Parathyroid adenoma (tissue), 2 donors: ENCODE measurements at regions not wholly inside any gene's neighbourhood (a gene's known extent, or its start where the extent isn't known, plus 50 kb on each side); places are given as distances from the start of the nearest gene placed in this dataset.

Experiments used
- H2AFZ ChIP-seq: fragments of 300-600 bp; sonication (generic); one replicate; pipeline ENCODE4 v1.7.0; 2017; ENCODE audit warnings: antibody characterized with exemption, mild to moderate bottlenecking
- H3K27ac ChIP-seq: fragments of 300-600 bp; sonication (generic); one replicate; pipeline ENCODE4 v1.7.0; 2017
- H3K27me3 ChIP-seq: fragments of 300-600 bp; sonication (generic); one replicate; pipeline ENCODE4 v1.7.0; 2017; ENCODE audit warnings: low read length; ENCODE audit not compliant: control insufficient read depth, insufficient read depth
- H3K36me3 ChIP-seq: fragments of 300-600 bp; sonication (generic); one replicate; pipeline ENCODE4 v1.7.0; 2017; ENCODE audit warnings: low read length; ENCODE audit not compliant: control insufficient read depth, insufficient read depth
- H3K4me1 ChIP-seq: fragments of 300-600 bp; sonication (generic); one replicate; pipeline ENCODE4 v1.7.0; 2017; ENCODE audit warnings: control low read depth
- H3K4me2 ChIP-seq: fragments of 300-600 bp; sonication (generic); one replicate; pipeline ENCODE4 v1.7.0; 2017; ENCODE audit warnings: low read length
- H3K4me3 ChIP-seq: fragments of 300-600 bp; sonication (generic); one replicate; pipeline ENCODE4 v1.7.0; 2017; ENCODE audit warnings: low read depth, low read length
- H3K79me2 ChIP-seq: fragments of 300-600 bp; sonication (generic); one replicate; pipeline ENCODE4 v1.7.0; 2017; ENCODE audit warnings: control low read depth
- H3K9ac ChIP-seq: fragments of 300-600 bp; sonication (generic); one replicate; pipeline ENCODE4 v1.7.0; 2017; ENCODE audit warnings: mild to moderate bottlenecking
- H3K9me3 ChIP-seq: fragments of 300-600 bp; sonication (generic); one replicate; pipeline ENCODE4 v1.7.0; 2017; ENCODE audit warnings: low read length; ENCODE audit not compliant: control insufficient read depth
- CTCF ChIP-seq: fragments of 300-600 bp; sonication (generic); IDR thresholded peaks from one replicate; pipeline ENCODE4 v1.7.0; 2017; ENCODE audit warnings: antibody characterized with exemption, mild to moderate bottlenecking
- donor health status: primary hyperparathyroidism.

- H3K9me3 ChIP-seq = no peaks in the 10 kb centered on the region
- TF ChIP-seq CTCF = no peak
These were observed 213.1 kb downstream of the UBE2E3 start for GRCh38 chr2:181193550-181193949.

GRCh38 chr2:181196401-181196800 is 216.0 kb downstream of the UBE2E3 start:
- Histone ChIP-seq H3K4me1 (no peaks in the 10 kb centered on the region), H3K4me2 (no peak overlapping the region), H3K36me3 (no peaks in the 10 kb centered on the region), H3K9ac (no peak overlapping the region), H3K79me2 (no peaks in the 10 kb centered on the region), H3K9me3 (no peaks in the 10 kb centered on the region), H3K27ac (no peak overlapping the region), H3K27me3 (no peaks in the 10 kb centered on the region), H3K4me3 (no peak overlapping the region), H2AFZ (no peak overlapping the region)
- no peak for TF ChIP-seq CTCF

More at GRCh38 chr2:181193550-181193949, 213.1 kb downstream of the UBE2E3 start:
- Histone ChIP-seq H3K4me3 (no peak overlapping the region), H3K27ac (no peak overlapping the region), H3K4me2 (no peak overlapping the region), H3K79me2 (no peaks in the 10 kb centered on the region), H3K27me3 (no peaks in the 10 kb centered on the region), H2AFZ (no peak overlapping the region), H3K9ac (no peak overlapping the region), H3K36me3 (no peaks in the 10 kb centered on the region), H3K4me1 (no peaks in the 10 kb centered on the region)

- Histone ChIP-seq H3K27me3 (no peaks in the 10 kb centered on the region), H3K36me3 (no peaks in the 10 kb centered on the region), H3K4me2 (no peak overlapping the region), H3K27ac (no peak overlapping the region), H3K4me1 (no peaks in the 10 kb centered on the region), H3K79me2 (no peaks in the 10 kb centered on the region), H3K9ac (no peak overlapping the region), H3K4me3 (no peak overlapping the region), H3K9me3 (no peaks in the 10 kb centered on the region), H2AFZ (no peak overlapping the region)
- TF ChIP-seq CTCF = no peak
These were observed 216.8 kb downstream of the UBE2E3 start for GRCh38 chr2:181197140-181197760.

GRCh38 chr2:181198183-181198864 is 217.9 kb downstream of the UBE2E3 start:
- H3K27ac ChIP-seq = no peak overlapping the region
- no peak for TF ChIP-seq CTCF
- no peaks in the 10 kb centered on the region for H3K4me1 ChIP-seq
- no peak overlapping the region for H2AFZ ChIP-seq
- no peaks in the 10 kb centered on the region for H3K9me3 ChIP-seq
- no peak overlapping the region for H3K4me2 ChIP-seq
- no peak overlapping the region for H3K9ac ChIP-seq
- no peak overlapping the region for H3K4me3 ChIP-seq
- H3K27me3 ChIP-seq = no peaks in the 10 kb centered on the region
- no peaks in the 10 kb centered on the region for H3K36me3 ChIP-seq
- no peaks in the 10 kb centered on the region for H3K79me2 ChIP-seq

GRCh38 chr2:181203412-181203811 is 223.0 kb downstream of the UBE2E3 start:
- H3K4me1 ChIP-seq = no peaks in the 10 kb centered on the region
- no peak overlapping the region for H3K27ac ChIP-seq
- H3K4me2 ChIP-seq = no peak overlapping the region
- H3K4me3 ChIP-seq = no peak overlapping the region
- no peak overlapping the region for H3K9ac ChIP-seq
- no peak overlapping the region for H2AFZ ChIP-seq
- no peaks in the 10 kb centered on the region for H3K9me3 ChIP-seq
- H3K27me3 ChIP-seq = no peaks in the 10 kb centered on the region
- no peaks in the 10 kb centered on the region for H3K36me3 ChIP-seq
- no peaks in the 10 kb centered on the region for H3K79me2 ChIP-seq
- TF ChIP-seq CTCF = no peak
